NK-92 treated with Interleukin-12 subunit alpha and Interleukin-12 subunit beta, amount 100 ng/mL, for 24 hours (cell line): ENCODE measurements at regions not wholly inside any gene's neighbourhood (a gene's known extent, or its start where the extent isn't known, plus 50 kb on each side); places are given as distances from the start of the nearest gene placed in this dataset.
A peak's percentile ranks its signal among the peaks of the same experiment; 100 is the strongest.
"Not testable (repeated sequence)": the region's sequence is repeated elsewhere in the genome, so short reads cannot be mapped to it uniquely, and the experiment has no call there.

Source experiments
- DNase-seq: peaks from one replicate; lab custom pipeline; 2025; lab: John Stamatoyannopoulos, UW

- DNase-seq = no peak
Observed at GRCh38 chr6:137969874-137970273, 102.8 kb downstream of the TNFAIP3 start.

- DNase-seq = peak; percentile 18
Observed at GRCh38 chr6:137970368-137970767, 103.3 kb downstream of the TNFAIP3 start.

- DNase-seq = no peak
Observed at GRCh38 chr6:137973201-137973600, 106.1 kb downstream of the TNFAIP3 start.

- no peak for DNase-seq
Observed at GRCh38 chr6:137975188-137975940, 108.3 kb downstream of the TNFAIP3 start.

- DNase-seq = no peak
Observed at GRCh38 chr6:137976430-137976829, 109.4 kb downstream of the TNFAIP3 start.

- DNase-seq = no peak
Observed at GRCh38 chr6:137977206-137977605, 110.1 kb downstream of the TNFAIP3 start.

GRCh38 chr6:137977814-137978213, 110.8 kb downstream of the TNFAIP3 start:
- DNase-seq = no peak

- no peak for DNase-seq
Observed at GRCh38 chr6:137978252-137978896, 111.3 kb downstream of the TNFAIP3 start.

- not testable (repeated sequence) for DNase-seq
Observed at GRCh38 chr6:137979263-137979662, 112.2 kb downstream of the TNFAIP3 start.

- DNase-seq = no peak
Observed at GRCh38 chr6:137980777-137981176, 113.7 kb downstream of the TNFAIP3 start.

GRCh38 chr6:137981758-137982157, 114.7 kb downstream of the TNFAIP3 start:
- DNase-seq = no peak

- DNase-seq = no peak
Observed at GRCh38 chr6:137982418-137983189, 115.5 kb downstream of the TNFAIP3 start.

GRCh38 chr6:137983269-137983668, 116.2 kb downstream of the TNFAIP3 start:
- no peak for DNase-seq

GRCh38 chr6:137989664-137990063, 117.6 kb downstream of the PERP start:
- DNase-seq = no peak

GRCh38 chr6:137995371-137995770, 111.8 kb downstream of the PERP start:
- DNase-seq = no peak

- no peak for DNase-seq
Observed at GRCh38 chr6:137998461-137999019, 108.7 kb downstream of the PERP start.

GRCh38 chr6:137999815-138000214, 107.4 kb downstream of the PERP start:
- no peak for DNase-seq

- DNase-seq = no peak
Observed at GRCh38 chr6:138000941-138001340, 106.3 kb downstream of the PERP start.

- DNase-seq = peak; percentile 7
Observed at GRCh38 chr6:138001750-138002349, 105.4 kb downstream of the PERP start.

- DNase-seq = no peak
Observed at GRCh38 chr6:138004430-138005287, 102.6 kb downstream of the PERP start.

GRCh38 chr6:138005846-138006245, 101.4 kb downstream of the PERP start:
- DNase-seq = no peak
